ENCODE measurements at regions not wholly inside any gene's neighbourhood (a gene's known extent, or its start where the extent isn't known, plus 50 kb on each side); places are given as distances from the start of the nearest gene placed in this dataset.

- no peak for TF ChIP-seq CTCF (IDR thresholded peaks at IDR 0.05)
- H3K27ac ChIP-seq: no peak overlapping the region
- no peak overlapping the region for H3K4me3 ChIP-seq
- DNase-seq (ENCODE audit: low spot score): no peak
Observed at GRCh38 chr10:121032460-121032859, 181.3 kb downstream of the WDR11 start.

GRCh38 chr10:121033366-121033765, 182.2 kb downstream of the WDR11 start:
- no peak for DNase-seq (ENCODE audit: low spot score)
- H3K27ac ChIP-seq: no peak overlapping the region
- TF ChIP-seq CTCF (IDR thresholded peaks at IDR 0.05): no peak
- no peak overlapping the region for H3K4me3 ChIP-seq

- no peak for DNase-seq (ENCODE audit: low spot score)
- no peak for TF ChIP-seq CTCF (IDR thresholded peaks at IDR 0.05)
- Histone ChIP-seq H3K4me3 (no peak overlapping the region), H3K27ac (no peak overlapping the region)
Observed at GRCh38 chr10:121036431-121036830, 185.3 kb downstream of the WDR11 start.

- no peak for TF ChIP-seq CTCF (IDR thresholded peaks at IDR 0.05)
- Histone ChIP-seq H3K4me3 (no peak overlapping the region), H3K27ac (no peak overlapping the region)
- no peak for DNase-seq (ENCODE audit: low spot score)
Observed at GRCh38 chr10:121041499-121041898, 190.3 kb downstream of the WDR11 start.

GRCh38 chr10:121041906-121042305, 190.7 kb downstream of the WDR11 start:
- Histone ChIP-seq H3K4me3 (no peak overlapping the region), H3K27ac (no peak overlapping the region)
- no peak for TF ChIP-seq CTCF (IDR thresholded peaks at IDR 0.05)
- no peak for DNase-seq (ENCODE audit: low spot score)

GRCh38 chr10:121042342-121042741, 191.2 kb downstream of the WDR11 start:
- Histone ChIP-seq H3K4me3 (no peak overlapping the region), H3K27ac (no peak overlapping the region)
- no peak for DNase-seq (ENCODE audit: low spot score)
- TF ChIP-seq CTCF (IDR thresholded peaks at IDR 0.05): no peak

GRCh38 chr10:121043124-121043849, 192.1 kb downstream of the WDR11 start:
- Histone ChIP-seq H3K27ac (no peak overlapping the region), H3K4me3 (no peak overlapping the region)
- DNase-seq (ENCODE audit: low spot score): no peak
- TF ChIP-seq CTCF (IDR thresholded peaks at IDR 0.05): no peak
